Stimulated activated CD4-positive, alpha-beta T cell treated with anti-CD3 and anti-CD28 coated beads, Interleukin-2, amount 100 ng/mL, for 4 hours (primary cell): ENCODE measurements at regions not wholly inside any gene's neighbourhood (a gene's known extent, or its start where the extent isn't known, plus 50 kb on each side); places are given as distances from the start of the nearest gene placed in this dataset.
"Not testable (repeated sequence)": the region's sequence is repeated elsewhere in the genome, so short reads cannot be mapped to it uniquely, and the experiment has no call there.

Experiments used
- DNase-seq: peaks from one replicate; pipeline ENCODE4 v3.0.0-alpha.2; 2020; ENCODE audit warnings: low read depth

GRCh38 chr7:156515911-156516790, 124.4 kb upstream of the RNF32 start:
- DNase-seq = no peak

DNA sequence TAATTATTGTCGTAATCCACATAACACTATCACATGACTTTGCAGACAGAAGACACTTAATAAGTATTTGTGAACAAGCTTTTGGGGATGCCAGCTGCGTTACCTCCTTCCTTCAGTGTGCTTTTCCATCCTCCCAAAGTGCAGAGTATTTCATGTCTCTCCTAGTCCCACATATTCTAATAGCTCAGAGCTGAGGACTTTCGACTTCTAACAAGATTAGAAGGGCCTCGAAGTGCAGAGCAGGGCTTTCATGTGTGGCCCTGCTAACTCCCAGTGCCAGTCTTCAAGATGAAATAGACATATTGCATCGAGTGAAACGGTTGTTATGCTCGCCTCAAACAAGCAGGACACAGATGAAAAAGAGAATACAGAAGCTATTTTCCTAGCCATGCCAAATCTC, 125.7 kb upstream of the RNF32 start:
- DNase-seq = no peak

GRCh38 chr7:156511426-156511825, 129.1 kb upstream of the RNF32 start:
- DNase-seq = no peak

DNA sequence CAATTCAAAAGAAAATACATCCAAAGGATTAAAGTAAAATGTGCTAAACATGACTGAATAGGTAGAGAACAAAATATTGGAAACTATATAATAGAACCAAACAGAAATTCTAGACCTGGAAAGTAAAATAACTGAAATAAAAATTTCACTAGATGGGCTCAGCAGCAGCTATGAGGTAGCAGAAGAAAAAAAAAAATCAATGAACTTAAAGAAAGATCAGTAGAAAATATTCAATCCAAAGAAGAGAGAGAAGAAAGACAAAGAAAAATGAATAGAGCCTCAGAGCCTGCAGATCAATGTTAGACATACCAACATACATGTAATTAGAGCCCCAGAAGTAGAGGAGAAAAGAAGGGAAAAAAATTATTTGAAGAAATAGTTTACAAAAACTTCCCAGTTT, 129.6 kb upstream of the RNF32 start:
- DNase-seq = no peak

DNA sequence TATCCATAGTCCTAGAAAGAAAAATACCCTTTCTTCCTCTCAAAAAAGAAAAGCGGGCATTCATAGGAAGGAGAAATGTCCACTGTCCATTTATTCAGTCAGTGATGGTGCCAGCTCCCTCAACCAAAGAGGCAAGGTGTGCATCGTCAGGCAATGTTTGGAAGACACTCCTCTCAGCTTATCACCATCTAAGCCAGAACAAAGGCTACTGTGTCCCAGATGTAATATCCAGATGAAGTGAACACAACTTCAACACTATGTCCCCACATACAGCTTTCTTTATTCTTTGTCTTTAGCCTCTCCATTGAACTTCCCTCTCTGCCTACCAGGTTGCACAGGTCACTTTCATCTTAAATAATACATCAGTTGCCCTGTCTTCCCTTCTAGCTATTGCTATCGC, 131.4 kb upstream of the RNF32 start:
- DNase-seq = no peak

DNA sequence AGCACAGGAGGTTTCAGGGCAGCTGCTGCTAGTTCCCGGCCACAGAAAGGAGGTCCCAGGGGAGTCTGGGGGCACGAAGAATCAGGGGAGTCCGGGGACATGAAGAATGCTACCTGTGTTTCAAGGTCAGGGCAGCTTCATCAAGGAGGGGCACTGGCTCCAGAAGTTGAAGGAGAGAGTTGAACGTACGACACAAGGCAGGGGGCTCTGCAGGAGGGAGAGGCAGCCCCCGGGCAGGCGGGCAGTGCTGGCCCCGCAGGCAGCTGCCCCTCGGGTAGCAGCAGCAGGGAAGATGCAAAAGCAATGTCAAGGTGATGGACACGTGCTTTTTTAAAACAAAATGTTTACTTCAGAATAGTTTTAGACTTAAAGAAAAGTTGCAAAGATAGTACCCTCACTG, 134.7 kb upstream of the RNF32 start:
- DNase-seq = no peak

DNA sequence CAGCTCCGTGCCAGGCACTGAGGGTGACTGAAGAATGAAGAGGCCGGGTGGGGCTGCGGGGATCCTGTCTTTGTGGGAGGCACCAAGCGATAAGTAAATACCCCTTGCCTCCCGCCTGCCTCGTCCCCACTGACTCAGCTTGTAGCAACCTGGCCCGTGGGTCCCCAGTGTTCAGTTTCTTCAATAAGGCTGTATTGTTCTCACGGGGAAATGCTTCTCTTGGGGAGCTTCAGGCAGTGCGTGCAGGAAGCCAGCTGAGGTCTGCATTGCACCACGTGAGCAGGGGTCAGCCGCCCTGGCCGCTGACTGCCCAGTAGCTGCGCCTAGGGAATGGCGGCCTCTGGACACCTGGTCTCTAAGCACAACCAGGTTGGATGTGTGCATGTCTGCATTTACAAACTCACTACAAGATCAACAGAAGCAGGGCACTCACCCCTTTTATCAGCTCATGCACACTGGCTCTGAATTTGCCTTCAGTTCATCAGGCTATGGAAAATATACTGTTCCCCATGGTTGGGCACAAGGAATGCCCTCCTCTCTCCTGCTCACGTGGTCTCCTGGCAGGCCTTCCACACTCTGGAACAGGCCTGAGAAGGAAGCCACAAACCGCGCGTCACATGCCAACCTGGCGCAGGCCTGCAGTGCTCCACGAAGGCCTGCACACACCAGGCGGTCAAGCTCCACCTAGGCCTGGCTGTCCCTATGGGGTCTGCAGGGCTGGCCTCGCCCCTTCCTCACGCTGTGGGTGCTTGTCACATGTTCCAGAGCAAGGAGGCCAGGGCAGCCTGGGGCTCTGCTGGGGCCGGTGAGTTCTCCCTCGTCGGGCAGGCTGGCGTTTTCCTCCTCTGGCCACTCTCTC, 135.7 kb upstream of the RNF32 start:
- no peak for DNase-seq

- no peak for DNase-seq
Observed at GRCh38 chr7:156504006-156504405, 136.6 kb upstream of the RNF32 start.

- DNase-seq = no peak
Observed at GRCh38 chr7:156503196-156503595, 137.4 kb upstream of the RNF32 start.

GRCh38 chr7:156501815-156502214, 138.8 kb upstream of the RNF32 start:
- DNase-seq = not testable (repeated sequence)

DNA sequence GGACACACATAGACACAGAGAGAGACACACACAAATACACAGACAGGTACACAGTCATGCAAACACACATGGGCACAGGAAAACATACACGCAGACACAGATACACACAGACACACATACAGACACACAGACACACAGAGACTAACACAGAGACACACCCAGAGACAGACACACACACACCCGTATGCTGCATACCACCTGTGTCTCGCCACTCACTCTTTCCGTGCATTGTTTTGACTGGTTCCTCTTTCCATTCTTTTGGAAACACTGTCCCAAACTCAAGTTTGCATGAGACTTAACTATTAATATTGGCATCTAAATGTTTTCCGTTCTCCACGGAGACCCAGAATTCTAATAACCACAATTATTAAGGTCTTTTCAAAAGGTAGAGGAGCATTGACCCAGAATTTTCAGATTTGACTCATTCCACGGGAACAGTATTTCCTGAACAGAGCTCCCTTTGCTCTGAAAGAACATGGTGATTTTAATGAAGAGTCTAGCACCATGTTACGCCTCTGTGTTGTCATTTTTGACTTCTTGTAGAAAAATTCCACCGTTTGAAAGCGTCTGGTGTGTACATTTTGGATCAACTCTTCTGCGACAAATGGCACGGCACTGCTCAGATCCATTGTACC, 141.2 kb upstream of the RNF32 start:
- no peak for DNase-seq

GRCh38 chr7:156497776-156498509, 142.6 kb upstream of the RNF32 start:
- no peak for DNase-seq

- no peak for DNase-seq
Observed at GRCh38 chr7:156496865-156497264, 143.7 kb upstream of the RNF32 start.

- DNase-seq = no peak
Observed at GRCh38 chr7:156496363-156496769, 144.2 kb upstream of the RNF32 start.

GRCh38 chr7:156494960-156495359, 145.6 kb upstream of the RNF32 start:
- no peak for DNase-seq

DNA sequence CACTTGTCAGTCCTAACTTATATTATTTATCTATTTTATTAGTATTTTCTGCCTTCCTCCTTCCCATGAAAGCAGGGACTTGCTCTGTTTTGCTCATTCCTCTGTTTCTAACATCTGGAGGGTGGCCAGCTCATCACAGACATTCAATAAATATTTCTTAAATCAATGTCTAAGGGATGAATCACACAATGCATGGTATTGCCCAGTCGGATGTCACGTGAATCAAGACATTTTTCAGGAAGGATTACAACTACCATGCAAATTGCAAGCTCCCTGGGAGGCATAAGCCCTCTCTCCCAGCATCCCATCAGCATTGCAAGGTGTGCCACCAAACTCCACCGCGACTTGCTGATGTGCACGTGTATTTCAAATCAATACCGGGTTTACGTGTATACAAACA, 146.6 kb upstream of the RNF32 start:
- no peak for DNase-seq

- DNase-seq = no peak
Observed at GRCh38 chr7:156492170-156492569, 148.4 kb upstream of the RNF32 start.

DNA sequence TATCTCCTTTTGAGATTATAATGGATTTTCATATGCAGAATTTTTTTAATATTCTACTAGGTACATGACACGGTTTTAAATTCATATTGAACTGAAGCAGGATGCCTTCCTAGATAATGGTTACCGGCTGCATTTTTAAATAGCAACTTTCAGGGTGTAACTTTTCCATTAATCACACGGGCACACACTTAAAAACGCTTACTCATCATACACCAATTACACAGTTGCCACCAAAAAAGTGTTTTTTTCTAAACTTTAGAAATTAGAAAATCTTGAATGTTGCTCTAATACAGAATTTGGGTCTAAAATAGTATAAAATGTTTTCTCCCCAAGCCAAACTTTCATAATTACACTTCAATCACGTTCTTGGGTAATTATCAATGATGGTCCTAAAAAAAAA, 149.1 kb upstream of the RNF32 start:
- DNase-seq = no peak

GRCh38 chr7:156490021-156490800, 150.4 kb upstream of the RNF32 start:
- DNase-seq = no peak

DNA sequence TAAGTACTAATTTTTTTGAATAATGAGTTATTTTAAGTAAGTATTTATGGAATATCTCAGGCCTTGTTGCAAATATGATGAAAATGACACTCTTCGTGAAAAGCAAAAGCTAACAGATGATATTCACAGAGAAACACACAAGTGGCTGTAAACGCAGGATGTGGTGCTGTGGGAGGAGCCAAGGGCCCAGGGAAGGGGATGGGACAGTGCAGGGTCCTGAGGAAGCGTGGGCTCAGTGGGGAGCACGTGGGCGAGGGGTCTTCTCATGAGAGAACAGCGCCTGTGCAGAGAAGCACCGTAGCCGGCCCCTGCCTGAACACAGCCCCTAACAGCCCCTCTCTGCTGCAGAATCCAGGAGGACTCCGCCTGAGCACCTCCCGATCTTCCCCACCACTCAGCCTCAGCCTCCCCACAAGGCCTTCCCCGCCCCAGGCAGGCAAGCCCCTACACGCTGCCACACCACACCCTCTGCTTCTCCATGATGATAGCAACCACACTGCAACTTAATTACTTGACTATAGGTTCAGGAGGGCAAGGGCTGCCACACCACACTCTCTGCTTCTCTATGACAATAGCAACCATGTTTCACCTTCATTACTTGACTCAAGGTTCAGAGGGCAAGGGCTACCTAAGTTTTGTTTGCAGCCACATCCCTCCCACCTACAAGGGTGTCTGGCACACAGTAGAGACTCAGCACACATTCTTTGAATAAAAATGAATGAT, 152.6 kb upstream of the RNF32 start:
- DNase-seq = no peak

GRCh38 chr7:156480671-156481070, 159.9 kb upstream of the RNF32 start:
- DNase-seq = no peak
